SK-N-SH treated with all-trans-retinoic acid at 6 μM for 48 hours (cell line): ENCODE measurements at regions not wholly inside any gene's neighbourhood (a gene's known extent, or its start where the extent isn't known, plus 50 kb on each side); places are given as distances from the start of the nearest gene placed in this dataset.

ENCODE experiments used
- BACH2 ChIP-seq: fragments of 250-450 bp; sonication (Bioruptor Pico); IDR thresholded peaks from 2 replicates; pipeline ENCODE4 v1.9.0; 2021; ENCODE audit warnings: mild to moderate bottlenecking, borderline replicate concordance
- CREB5 ChIP-seq: fragments of 250-450 bp; sonication (Bioruptor Pico); IDR thresholded peaks from 2 replicates; pipeline ENCODE4 v1.5.1; 2020; ENCODE audit warnings: low read depth, mild to moderate bottlenecking, moderate library complexity
- PPARA ChIP-seq: fragments of 250-450 bp; sonication (Bioruptor Pico); IDR thresholded peaks from 2 replicates; pipeline ENCODE4 v1.5.0; 2020; ENCODE audit warnings: mild to moderate bottlenecking, borderline replicate concordance
- TCF4 ChIP-seq: fragments of 250-450 bp; sonication (Bioruptor Pico); IDR thresholded peaks from 2 replicates; pipeline ENCODE4 v1.8.0; 2021; ENCODE audit warnings: mild to moderate bottlenecking, moderate library complexity, borderline replicate concordance
- TSHZ2 ChIP-seq: fragments of 250-450 bp; sonication (Bioruptor Pico); IDR thresholded peaks from 2 replicates; pipeline ENCODE4 v1.5.0; 2020; ENCODE audit warnings: mild to moderate bottlenecking, moderate library complexity
- ZFP30 ChIP-seq: fragments of 450-650 bp; formaldehyde crosslinking; IDR thresholded peaks from 2 replicates; pipeline ENCODE4 v1.5.0; 2022; ENCODE audit warnings: mild to moderate bottlenecking, moderate library complexity
- TF ChIP-seq, protein P1 (sequence below): fragments of 250-450 bp; sonication (Bioruptor Pico); IDR thresholded peaks from 2 replicates; pipeline ENCODE4 v1.8.0; 2020; ENCODE audit warnings: mild to moderate bottlenecking, moderate library complexity, borderline replicate concordance

DNA sequence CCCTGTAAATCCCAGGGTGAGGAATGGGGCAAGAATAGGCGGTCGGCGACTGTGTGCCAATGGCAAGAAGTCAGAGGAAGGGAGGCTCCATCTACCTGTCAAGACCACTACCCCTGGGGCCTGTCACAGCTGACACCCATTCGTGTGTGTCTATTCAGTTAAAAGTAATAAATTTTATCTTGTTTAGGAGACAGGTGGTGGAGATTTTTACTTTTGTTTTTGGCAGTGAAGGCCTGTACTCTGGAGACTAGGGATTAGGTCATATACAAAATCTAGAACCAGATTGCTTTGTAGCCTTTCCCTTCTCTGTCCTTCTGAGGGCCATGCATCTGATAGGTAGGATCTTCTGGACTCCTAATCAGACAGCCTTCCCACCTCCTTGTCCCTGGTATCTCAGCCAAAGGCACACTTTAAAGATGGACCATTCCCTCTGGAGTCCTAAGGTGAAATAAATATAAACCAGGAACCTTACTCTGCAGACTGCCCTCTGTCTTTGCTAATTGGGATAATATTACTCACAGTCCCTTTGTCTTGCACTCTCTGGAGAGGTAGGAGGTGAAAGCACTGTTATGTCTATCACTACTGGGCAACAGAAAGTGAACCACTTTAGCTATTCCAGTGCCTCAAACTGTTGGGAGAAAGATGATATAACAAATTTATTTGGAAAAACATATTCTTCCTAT lies 213.2 kb upstream of the ACTBL2 start:
- TF ChIP-seq PPARA = no peak
- no peak for TF ChIP-seq TSHZ2 (CRISPR knock-in tag)
- no peak for TF ChIP-seq TCF4 (CRISPR knock-in tag)
- no peak for TF ChIP-seq BACH2
- no peak for TF ChIP-seq CREB5 (CRISPR knock-in tag)
- TF ChIP-seq, protein P1, sequence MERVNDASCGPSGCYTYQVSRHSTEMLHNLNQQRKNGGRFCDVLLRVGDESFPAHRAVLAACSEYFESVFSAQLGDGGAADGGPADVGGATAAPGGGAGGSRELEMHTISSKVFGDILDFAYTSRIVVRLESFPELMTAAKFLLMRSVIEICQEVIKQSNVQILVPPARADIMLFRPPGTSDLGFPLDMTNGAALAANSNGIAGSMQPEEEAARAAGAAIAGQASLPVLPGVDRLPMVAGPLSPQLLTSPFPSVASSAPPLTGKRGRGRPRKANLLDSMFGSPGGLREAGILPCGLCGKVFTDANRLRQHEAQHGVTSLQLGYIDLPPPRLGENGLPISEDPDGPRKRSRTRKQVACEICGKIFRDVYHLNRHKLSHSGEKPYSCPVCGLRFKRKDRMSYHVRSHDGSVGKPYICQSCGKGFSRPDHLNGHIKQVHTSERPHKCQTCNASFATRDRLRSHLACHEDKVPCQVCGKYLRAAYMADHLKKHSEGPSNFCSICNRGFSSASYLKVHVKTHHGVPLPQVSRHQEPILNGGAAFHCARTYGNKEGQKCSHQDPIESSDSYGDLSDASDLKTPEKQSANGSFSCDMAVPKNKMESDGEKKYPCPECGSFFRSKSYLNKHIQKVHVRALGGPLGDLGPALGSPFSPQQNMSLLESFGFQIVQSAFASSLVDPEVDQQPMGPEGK (CRISPR knock-in tag) = no peak
- TF ChIP-seq ZFP30 (CRISPR knock-in tag) = no peak
